Stimulated activated CD4-positive, alpha-beta T cell treated with anti-CD3 and anti-CD28 coated beads, TNF-alpha, amount 100 ng/mL, for 4 hours (primary cell): ENCODE measurements at regions not wholly inside any gene's neighbourhood (a gene's known extent, or its start where the extent isn't known, plus 50 kb on each side); places are given as distances from the start of the nearest gene placed in this dataset.

ENCODE experiments used
- DNase-seq, 3 experiments: peaks; one replicate each; pipeline ENCODE4 v3.0.0-alpha.2; 2020; ENCODE audit warnings: low read depth in 3 of 3

DNA sequence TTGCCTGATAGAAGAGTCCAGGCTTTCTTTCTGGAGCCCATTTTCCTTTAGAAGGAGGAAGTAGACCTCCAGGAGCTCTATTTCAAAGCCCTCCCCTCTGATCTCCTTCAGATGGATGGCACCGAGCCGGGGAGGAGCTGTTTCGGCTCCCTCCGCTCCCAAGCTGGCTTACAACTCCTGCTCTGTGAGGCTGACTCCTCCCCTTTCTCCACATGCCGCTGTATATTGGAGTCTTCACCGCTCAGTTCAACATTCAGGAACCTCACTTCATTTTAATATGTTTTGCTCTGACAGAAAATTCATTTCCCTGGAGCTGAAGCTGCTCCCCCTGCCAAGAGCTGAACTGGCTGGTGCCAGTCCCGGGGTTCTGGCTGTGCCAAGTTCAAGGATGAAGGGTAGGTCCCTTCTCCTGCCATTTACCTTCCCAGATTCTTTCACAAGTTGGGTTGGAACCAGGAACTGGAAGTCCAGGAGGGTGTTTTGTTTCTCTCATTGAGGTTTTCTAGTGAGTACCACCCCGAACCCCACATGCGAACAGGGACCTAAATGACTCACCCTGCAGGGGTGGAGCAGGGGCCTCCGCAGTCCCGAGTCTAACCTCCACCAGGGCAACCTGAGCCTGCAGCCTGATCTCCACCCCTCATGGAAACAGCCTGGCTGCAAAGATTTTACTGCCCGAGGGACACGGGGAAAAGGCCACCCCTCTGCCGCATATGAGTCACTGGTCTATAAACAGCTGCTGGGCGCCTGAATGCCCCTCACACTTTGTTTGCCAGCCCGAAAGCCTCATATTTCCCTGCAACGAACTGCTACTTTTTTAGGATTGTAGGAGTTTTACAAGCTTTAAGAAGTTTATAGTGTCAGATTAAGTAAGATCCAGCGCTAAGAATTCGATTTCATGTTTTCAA, 68.6 kb upstream of the FOXA2 start:
- no peak for DNase-seq

DNA sequence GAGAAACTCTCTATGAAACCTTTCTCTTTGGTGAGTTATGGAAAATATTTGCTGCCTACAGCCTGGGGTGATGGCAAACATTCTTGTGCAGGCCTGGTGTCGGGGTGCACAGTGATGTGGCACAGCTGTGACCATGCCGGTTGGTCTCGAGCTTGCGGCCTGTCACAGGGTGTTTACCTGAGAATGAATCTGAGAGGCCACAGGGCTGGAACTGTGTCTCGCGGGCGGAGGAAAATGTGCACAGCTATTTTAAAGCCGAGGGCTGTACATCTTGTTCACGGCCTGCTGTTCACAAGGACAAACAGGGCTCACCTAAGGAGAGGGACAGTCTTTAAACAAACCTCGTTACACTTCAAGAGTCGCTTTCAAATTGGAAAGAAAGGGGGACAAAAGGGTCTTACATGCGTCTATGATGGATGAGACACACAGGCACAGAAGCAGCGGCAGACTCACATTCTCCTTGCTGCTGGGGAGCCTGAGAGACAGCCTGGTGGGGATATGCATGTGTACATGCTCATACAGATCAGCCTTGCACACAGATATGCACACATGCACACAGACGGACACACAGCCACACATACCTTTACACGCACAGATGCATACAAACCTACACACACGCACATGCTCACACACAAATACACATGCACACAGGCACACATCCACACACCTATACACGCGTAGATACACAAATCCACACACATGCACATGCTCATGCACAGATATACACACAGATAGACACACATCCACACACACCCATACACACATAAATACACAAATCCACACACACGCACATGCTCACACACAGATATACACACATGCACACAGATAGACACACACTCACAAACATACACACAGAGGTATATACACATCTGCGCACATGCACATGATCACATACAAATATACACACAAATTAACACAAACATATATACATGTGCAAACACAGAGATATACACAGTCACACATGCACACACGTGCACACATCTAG, 69.6 kb upstream of the FOXA2 start:
- no peak for DNase-seq

DNA sequence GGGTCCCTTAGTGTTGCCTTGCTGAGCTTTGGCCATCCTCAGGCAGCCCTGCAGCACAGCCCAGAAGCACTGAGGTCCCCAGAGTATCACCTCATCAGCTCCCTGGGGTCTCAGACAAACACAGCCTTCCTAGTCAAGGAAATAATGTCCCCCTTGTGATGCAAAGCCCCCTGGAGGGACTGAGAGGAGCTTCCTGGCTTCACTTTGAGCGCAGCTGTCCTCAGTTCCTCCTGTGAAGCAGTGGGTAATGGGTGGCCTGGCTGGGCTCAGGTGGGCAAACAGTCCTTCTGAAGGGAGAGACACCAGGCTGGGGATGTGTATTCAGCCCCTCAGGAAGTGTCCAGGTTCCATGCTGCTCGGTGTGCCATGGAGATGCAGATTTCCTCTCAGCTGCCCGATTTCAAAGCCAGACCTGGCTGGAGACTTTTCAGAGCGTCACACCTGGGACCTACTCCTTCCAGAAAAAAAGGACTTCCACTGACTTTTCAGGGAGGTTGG, 79.2 kb upstream of the FOXA2 start:
- no peak for DNase-seq

DNA sequence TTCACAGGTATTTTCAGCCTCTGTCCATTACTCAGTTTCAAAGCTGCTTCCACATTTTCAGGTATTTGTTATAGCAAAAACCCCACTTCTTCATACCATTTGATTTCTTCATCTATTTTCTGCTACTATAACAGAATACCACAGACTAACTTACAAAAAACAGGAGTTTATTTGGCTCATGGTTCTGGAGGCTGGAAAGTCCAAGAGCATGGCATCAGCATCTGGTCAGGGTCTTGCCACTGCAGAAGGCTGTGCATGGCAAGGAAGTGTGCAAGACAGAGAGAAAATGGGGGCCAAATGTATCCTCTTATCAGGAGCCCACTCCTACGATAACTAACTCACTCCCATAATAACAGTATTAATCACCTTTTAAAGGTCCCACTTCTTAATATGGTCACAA, 82.8 kb upstream of the FOXA2 start:
- no peak for DNase-seq

DNA sequence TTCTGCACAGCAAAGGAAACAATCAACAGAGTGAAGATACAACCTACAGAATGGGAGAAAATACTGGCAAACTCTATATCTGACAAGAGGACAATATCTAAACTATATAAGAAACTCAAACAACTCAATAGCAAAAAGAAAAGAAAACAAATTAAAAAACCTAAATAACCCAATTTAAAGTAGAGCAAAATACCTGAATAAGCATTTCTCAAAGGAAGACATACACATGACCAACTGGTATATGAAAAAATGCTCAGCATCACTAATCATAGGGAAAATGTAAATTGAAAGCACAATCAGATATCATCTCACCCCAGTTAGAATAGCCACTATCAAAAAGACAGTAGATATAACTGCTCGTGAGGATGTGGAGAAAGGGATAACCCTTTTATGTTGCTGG, 87.8 kb upstream of the FOXA2 start:
- no peak for DNase-seq

DNA sequence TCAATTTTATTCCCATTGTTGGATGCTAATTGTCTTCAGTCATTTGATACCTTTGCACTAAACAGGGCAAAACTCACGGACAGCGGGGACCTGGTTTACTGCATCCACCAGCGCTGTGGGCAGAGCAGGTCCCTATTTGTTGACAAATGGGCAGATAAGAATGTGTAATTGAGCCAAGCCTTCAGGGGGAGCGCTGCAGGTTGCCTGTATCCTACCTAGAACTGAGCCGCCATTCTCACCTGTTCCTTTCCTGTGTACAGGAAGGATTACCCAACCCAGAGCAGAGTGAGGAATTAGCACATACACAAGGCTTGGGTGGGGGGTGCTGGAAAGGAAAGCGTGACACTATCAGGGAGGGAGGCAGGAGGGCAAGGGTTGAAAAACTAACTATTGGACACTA, 89.1 kb upstream of the FOXA2 start:
- DNase-seq, result no peak

DNA sequence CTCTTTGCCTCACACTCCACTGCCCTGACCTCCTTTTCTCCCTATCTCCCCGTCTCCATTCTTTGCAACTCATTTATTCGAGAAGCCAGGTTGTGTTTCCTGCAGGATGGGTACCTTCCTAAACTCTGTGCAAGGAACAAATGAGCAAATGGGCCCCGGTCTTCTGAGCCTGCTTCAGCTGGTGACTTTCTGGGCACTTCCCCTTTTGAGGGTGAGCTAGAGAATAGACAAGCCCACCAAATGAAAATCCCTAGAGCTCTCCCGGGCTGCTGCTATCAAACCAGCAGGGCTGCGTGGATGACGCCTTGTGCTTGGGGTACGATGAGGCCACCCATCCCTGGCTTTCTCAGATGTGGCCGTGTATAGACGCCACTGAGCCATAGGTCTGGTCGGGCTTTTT, 91.0 kb upstream of the FOXA2 start:
- no peak for DNase-seq

DNA sequence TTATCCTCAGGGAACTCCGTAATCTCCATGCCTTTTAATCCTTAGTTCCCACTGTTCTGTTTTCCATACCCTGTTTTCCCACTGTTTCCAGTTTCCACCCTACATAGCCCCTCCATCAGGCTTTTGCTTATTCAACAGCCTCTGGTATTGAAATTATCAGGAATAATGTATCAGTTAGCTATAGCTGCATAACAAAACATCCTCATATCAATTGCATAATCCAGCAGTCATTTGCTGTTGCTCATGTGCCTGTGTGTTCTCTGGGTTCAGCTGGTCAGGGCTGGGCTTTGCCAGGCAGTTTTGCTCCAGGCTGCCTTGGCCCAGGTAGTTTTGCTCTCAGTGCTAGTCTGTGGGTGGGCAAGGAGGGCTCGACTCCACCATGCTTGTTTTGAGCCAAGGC, 94.3 kb upstream of the FOXA2 start:
- no peak for DNase-seq

DNA sequence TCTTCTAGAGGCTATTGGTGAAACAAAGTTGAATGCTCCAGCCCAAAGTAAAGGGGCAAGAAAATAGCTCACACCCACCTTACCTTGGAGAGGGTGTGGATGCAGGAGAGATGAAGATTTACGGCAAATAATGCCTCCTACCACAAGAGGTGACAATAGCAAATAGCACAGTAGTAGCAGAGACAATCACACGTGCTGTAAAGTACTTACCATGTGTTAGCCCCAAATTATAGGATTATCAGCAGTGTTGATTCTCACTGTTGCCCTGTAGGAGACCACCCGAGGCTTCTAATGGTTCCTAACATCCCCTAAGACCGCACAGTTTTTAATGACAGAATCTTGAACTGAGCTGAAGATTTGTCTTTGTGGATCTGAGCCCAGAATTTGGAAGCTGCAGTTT, 94.8 kb upstream of the FOXA2 start:
- DNase-seq, result no peak

DNA sequence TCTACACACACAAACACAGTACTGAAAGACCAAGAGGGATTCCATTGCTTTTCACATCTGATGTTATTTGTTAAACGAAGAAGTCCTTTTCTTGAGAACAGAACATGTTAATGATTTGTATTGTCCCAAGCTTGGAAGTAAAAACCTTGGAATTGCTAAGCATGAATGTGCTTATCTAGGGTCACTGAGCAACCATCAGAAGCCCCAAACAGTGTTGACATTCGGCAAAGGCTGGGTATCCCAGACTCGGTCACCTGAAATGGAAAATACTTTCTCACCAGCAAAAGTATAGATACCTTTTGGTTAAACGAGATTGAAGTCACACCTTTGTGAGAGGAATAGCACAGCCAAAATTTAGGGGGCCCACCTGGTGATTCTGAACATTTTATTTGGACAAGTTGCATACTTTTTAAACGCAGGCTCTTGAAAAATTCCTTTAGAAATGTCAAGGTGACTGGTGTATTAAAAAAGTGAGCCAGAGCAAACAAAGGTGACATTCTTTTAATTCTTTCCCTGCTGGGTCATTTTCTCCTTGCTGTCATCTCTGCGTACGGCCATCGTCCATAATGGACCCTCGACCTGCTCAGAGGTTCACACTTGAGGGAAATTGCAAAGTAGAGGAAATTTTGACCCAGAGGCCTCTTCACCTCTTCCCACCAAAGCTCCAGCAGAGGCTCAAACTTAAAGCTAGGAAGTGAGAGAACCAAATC, 95.8 kb upstream of the FOXA2 start:
- no peak for DNase-seq

DNA sequence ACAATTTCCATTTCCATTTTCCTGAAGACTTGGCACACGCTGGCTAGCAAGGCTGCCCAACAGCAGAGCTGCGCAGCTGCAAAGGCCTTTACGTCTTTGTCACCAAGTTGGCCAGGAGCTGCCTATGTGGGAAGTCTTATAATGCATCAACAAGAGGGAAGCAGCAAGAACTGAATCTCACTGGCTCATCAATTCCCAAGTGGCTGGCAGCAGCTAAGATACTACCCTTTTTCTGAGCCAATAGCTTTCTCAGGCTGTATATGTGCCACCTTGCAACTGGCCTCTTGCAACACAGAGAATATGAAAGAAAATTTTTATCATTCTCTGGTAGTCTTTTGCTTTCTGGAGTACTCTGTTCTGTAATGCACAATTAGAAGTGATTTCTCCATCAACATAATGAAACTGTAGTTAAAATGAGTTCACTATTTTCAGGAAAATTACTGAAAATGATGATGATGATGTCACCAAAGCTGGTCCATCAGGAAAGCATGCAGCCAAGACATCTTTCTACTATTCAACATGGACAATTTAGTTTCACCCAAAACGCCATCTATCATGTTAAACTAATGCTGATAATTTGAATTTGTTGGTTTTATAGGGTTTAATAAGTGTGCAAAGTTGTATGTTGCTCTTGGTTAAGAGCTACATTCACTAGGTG, 97.3 kb upstream of the FOXA2 start:
- DNase-seq, result no peak

DNA sequence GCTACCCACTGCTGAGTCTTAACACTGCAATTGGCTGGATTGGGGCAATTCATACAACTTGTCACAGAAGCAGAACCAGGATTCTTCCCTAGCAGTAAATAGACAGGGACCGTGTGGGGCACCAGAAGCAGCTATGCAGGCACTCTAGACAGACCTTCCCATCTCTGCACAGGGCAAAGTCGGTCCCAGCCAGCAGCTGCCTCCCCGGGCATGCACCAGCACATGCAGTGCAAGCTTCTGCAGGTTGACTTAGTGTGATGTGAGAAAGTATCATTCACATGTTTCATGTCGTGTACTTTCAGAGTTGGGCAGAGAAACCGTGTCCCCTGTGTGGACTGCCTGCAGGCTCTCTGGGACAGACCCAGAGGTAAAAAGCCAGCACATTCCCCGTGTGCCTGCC, 98.0 kb upstream of the FOXA2 start:
- DNase-seq, result no peak

DNA sequence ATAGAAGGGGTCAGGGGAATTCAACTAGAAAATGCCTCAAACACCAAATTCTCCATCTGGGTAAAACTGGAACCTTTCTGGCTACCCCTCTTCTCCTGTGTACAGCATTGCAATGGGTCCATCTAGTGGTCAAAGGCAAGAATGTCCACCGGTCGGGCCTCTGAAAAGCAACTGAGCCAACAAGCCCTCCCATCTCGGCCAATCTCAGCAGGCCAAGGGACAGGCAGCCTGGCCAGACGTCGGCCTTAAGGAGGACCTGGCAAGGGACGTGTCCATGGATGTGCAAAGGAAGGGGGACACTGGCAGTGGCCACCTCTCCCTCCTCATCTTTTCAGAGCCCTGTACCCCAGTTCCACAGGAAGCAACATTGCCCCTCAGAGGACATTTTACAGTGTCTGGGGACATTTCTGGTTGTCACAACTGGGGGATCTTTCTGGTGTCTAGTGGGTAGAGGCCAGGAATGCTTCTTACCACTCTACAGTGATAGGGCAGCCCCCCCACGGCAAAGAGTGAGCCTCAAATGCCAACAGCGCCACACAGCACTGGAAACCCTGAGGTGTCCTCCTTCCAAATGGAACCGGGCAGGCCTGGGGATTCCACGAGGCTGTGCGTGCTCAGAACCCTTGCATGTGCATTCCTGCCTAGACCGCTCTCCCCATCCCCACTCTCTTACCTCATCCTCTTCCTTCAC, 99.8 kb upstream of the FOXA2 start:
- no peak for DNase-seq

DNA sequence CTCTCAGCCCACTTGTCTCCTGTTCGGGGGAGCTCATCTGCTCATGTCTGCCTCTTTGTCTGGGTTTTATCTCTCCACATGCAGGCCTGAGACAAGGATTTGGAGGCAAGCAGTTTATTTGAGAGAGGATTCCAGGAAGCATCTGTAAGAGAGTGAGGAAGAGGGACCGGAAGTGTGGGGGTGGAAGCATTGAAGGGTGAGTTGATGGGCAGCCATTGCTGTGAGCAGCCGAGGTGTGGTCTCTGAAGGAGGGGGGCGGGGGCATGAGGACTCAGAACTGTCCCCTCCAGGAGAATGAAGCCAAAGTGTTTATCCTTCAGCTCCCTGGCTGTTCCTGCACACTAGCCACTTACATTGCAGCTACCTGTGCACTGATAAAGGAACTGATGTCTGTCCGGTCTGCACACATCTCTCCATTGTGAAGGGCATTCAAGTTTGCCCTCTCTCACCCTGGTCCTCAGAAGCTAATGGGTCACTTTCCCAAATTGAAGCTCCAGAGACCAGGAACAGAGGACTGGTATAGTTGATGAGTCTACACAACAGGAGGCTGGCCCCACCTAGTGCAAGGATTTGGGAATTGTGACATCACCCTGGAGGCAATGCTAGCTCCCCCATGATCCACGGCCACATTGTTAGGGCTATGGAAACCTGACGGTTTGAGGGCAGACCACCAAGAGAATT, 100.5 kb upstream of the FOXA2 start:
- DNase-seq, result no peak

DNA sequence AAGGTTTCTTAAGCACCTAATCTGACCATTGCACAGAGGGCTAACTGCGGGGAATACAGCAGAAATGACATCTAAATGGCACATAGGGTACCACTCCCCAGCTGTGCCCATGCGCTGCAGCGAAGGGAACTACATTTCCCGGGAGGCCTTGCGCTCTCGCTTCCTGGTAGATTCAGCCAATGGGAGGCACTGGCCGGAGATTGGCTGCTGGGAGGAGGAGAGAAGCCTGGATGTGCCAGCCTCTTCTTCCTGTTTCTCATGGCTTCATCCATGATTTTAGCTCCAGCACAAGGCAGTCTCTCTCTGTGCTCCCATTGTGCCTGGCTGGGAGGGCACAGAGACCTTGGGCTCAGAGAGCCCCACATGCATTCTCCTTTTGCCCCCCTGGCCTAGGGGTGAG, 101.7 kb upstream of the FOXA2 start:
- no peak for DNase-seq

DNA sequence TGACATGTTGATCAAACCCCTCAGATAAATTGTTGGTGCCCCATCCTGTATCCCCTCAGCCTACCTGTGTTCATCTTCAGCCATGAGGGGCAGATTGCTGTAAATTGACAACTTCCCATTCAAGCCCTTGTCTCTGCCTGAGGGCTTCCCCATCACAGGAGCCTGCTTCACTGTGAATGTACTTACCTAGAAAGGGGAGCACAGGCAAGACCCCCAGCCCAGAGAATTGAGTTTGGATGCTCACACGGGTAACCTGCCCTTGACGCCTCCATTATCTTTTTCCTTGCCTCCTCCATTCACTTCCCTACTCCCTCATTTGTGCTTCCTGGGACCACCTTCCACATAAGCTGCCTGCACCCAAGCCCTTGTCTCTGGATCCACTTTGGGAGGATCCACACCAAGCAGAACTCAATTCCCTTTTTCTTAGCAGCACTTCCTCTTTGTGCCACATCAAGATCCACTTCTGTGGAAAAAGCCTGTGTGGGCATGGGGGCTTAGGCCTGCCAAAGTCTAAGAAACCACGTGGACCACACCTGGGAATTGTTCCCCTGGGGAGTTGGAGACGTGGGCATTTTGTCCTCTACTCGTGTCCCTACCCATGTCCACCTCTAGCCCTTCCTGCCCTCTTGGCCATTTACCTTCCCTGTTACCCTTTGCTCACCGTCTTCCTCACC, 103.4 kb upstream of the FOXA2 start:
- no peak for DNase-seq

DNA sequence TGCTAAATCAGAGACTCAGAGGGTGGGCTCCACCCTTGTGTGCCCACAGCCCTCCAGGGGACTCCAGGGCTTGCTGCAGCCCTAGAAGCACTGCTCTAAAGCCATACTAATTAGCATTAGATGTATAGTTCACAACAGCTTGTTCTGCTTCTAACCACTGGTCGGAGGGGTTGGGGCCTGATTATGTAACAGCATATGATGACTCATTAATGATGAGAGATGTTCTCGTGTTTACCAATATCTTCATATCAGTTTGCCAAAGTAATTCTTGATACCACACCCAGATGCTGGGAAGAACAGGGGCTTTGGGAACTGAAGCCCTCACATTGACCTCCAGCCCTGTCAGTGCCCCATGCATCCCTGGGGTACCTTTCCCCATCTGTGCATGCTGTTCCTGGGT, 104.1 kb upstream of the FOXA2 start:
- DNase-seq, result no peak

DNA sequence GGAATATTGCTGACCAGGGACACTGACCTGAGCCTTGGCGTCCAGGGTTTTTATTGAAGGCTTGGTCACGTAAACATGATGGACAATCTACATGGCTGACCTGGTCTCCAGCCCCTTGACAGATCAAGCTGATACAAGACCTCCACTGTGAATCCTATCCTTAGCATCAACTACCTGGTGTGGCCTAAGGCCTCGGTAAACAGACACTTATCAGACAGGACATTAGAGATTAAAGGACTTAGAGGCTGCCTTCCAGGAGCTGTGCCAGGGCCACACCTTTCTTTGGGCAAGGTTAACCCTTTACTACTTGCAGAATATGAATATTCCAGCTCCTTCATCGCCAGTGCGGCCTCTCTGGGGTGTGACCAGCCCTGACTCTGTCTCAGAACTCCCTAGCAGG, 104.9 kb upstream of the FOXA2 start:
- DNase-seq, result no peak

DNA sequence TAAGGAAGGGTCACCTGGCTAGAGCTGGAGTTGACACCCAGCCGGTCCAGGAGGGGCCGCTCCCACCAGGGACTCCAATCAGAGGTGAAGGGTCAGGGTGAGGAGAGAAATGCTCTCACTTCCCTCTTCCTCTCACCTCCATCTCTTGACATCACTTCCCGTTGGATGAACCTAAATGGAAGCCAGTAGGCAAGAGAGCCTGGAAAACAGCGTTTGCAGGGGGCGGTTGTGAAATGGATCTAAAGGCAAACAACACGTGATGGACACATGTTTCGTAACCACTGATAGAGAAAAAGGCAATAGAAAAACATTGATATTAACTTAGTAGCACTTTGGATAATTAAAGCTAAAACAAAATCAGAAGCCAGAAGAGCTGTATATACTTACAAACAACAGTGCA, 105.6 kb upstream of the FOXA2 start:
- no peak for DNase-seq
